CD14-positive monocyte (primary cell): ENCODE measurements at regions not wholly inside any gene's neighbourhood (a gene's known extent, or its start where the extent isn't known, plus 50 kb on each side); places are given as distances from the start of the nearest gene placed in this dataset.

Experiments used
- DNase-seq, 3 donors: peaks; one replicate each; pipeline ENCODE4 v3.0.0-alpha.2; 2011 to 2022
- H2AFZ ChIP-seq: 2 replicates; pipeline ENCODE4 v1.6.0; 2012; ENCODE audit warnings: mild to moderate bottlenecking, low read depth, low read length, inconsistent platforms; ENCODE audit not compliant: insufficient read depth, poor library complexity, severe bottlenecking
- H3K27ac ChIP-seq, 2 donors: 1 replicate in 1 of 2; 2 replicates in 1 of 2; pipeline ENCODE4 v1.5.1; 2012 to 2013; ENCODE audit warnings: low read length in 2 of 2, control low read depth in 1 of 2, inconsistent platforms in 1 of 2, low read depth in 1 of 2, mild to moderate bottlenecking in 1 of 2
- H3K27me3 ChIP-seq, 2 donors: one replicate each; pipeline versions ENCODE4 v1.6.0 to v1.6.1; 2011 to 2013; ENCODE audit warnings: low read length in 2 of 2; ENCODE audit not compliant: control insufficient read depth in 2 of 2, insufficient read depth in 2 of 2
- H3K36me3 ChIP-seq, 2 donors: replicated peaks in 1 of 2; 1 replicate in 1 of 2; 2 replicates in 1 of 2; pipeline versions ENCODE4 v1.5.1 to v1.6.1; 2012 to 2013; ENCODE audit warnings: low read length in 2 of 2, control low read depth in 1 of 2, inconsistent platforms in 1 of 2, mild to moderate bottlenecking in 1 of 2; ENCODE audit not compliant: insufficient read depth in 2 of 2, control insufficient read depth in 1 of 2
- H3K4me1 ChIP-seq, 2 donors: 1 replicate in 1 of 2; 2 replicates in 1 of 2; pipeline versions ENCODE4 v1.5.1 to v1.6.1; 2012 to 2013; ENCODE audit warnings: low read length in 2 of 2, control low read depth in 1 of 2, inconsistent platforms in 1 of 2, mild to moderate bottlenecking in 1 of 2, moderate library complexity in 1 of 2; ENCODE audit not compliant: insufficient read depth in 2 of 2, control insufficient read depth in 1 of 2
- H3K4me2 ChIP-seq: replicated peaks from 2 replicates; pipeline ENCODE3; 2012; ENCODE audit warnings: low read length, moderate library complexity, mild to moderate bottlenecking; ENCODE audit not compliant: poor library complexity, severe bottlenecking; ENCODE audit errors: extremely low read depth
- H3K4me3 ChIP-seq, 3 experiments: fragments of 200-600 bp in 1 of 3; sonication (generic) in 1 of 3; replicated peaks in 1 of 3; 1 replicate in 2 of 3; 2 replicates in 1 of 3; pipeline ENCODE4 v1.5.1; 2011 to 2013; ENCODE audit warnings: low read length in 3 of 3, mild to moderate bottlenecking in 3 of 3, control low read depth in 2 of 3, low read depth in 2 of 3, inconsistent platforms in 1 of 3, moderate library complexity in 1 of 3
- H3K79me2 ChIP-seq: 2 replicates; pipeline ENCODE4 v1.6.0; 2012; ENCODE audit warnings: mild to moderate bottlenecking, control low read depth, inconsistent platforms, low read length, moderate library complexity; ENCODE audit not compliant: insufficient read depth
- H3K9ac ChIP-seq: 2 replicates; pipeline ENCODE4 v1.6.0; 2017; ENCODE audit warnings: low read length, mild to moderate bottlenecking; ENCODE audit not compliant: insufficient read depth, poor library complexity, severe bottlenecking
- H3K9me3 ChIP-seq, 2 donors: replicated peaks in 1 of 2; 1 replicate in 1 of 2; 2 replicates in 1 of 2; pipeline versions ENCODE4 v1.5.1 to v1.6.1; 2012 to 2013; ENCODE audit warnings: low read length in 2 of 2, control low read depth in 1 of 2; ENCODE audit not compliant: control insufficient read depth in 1 of 2, insufficient read depth in 1 of 2
- H4K20me1 ChIP-seq: 2 replicates; pipeline ENCODE4 v1.6.0; 2012; ENCODE audit warnings: mild to moderate bottlenecking, low read length, control low read depth, moderate library complexity; ENCODE audit not compliant: insufficient read depth
- H3K27ac Mint-ChIP-seq, 7 donors: one replicate each; pipeline ENCODE4 v1.8.0; 2020; ENCODE audit warnings: mild to moderate bottlenecking in 7 of 7, mixed read lengths in 7 of 7, moderate library complexity in 6 of 7, inconsistent platforms in 2 of 7
- H3K27me3 Mint-ChIP-seq, 3 donors: one replicate each; pipeline ENCODE4 v1.8.0; 2021 to 2022; ENCODE audit warnings: low read depth in 3 of 3, mild to moderate bottlenecking in 3 of 3, mixed read lengths in 3 of 3, moderate library complexity in 3 of 3, inconsistent platforms in 1 of 3
- H3K36me3 Mint-ChIP-seq, 2 donors: one replicate each; pipeline ENCODE4 v1.8.0; 2020; ENCODE audit warnings: mixed read lengths in 2 of 2, inconsistent platforms in 1 of 2, mild to moderate bottlenecking in 1 of 2
- H3K4me1 Mint-ChIP-seq: one replicate; pipeline ENCODE4 v1.8.0; 2020; ENCODE audit warnings: mild to moderate bottlenecking, mixed read lengths
- H3K4me3 Mint-ChIP-seq, 2 donors: one replicate each; pipeline ENCODE4 v1.8.0; 2020; ENCODE audit warnings: mild to moderate bottlenecking in 2 of 2, mixed read lengths in 2 of 2, moderate library complexity in 1 of 2
- H3K9me3 Mint-ChIP-seq, 7 donors: one replicate each; pipeline ENCODE4 v1.8.0; 2020 to 2022; ENCODE audit warnings: mixed read lengths in 7 of 7, mild to moderate bottlenecking in 6 of 7, moderate library complexity in 6 of 7, inconsistent platforms in 2 of 7
- WGBS: methylation state at CpG from one replicate; pipeline ENCODE4 v1.1.5; 2013; ENCODE audit warnings: missing lambda C conversion rate; ENCODE audit not compliant: insufficient coverage; 5-methylcytosine and 5-hydroxymethylcytosine counted together
- intact Hi-C, 2 donors: fragments of 100-400 bp; cut with micrococcal nuclease; formaldehyde crosslinking; loops; one replicate each; pipeline versions ENCODE4 v1.15.0 to v1.15.1; 2023
- TF ChIP-seq, protein P1 (sequence below): fragments of 200-600 bp; IDR thresholded peaks from one replicate; pipeline ENCODE4 v1.8.0; 2022; ENCODE audit warnings: antibody characterized with exemption, mild to moderate bottlenecking

DNA sequence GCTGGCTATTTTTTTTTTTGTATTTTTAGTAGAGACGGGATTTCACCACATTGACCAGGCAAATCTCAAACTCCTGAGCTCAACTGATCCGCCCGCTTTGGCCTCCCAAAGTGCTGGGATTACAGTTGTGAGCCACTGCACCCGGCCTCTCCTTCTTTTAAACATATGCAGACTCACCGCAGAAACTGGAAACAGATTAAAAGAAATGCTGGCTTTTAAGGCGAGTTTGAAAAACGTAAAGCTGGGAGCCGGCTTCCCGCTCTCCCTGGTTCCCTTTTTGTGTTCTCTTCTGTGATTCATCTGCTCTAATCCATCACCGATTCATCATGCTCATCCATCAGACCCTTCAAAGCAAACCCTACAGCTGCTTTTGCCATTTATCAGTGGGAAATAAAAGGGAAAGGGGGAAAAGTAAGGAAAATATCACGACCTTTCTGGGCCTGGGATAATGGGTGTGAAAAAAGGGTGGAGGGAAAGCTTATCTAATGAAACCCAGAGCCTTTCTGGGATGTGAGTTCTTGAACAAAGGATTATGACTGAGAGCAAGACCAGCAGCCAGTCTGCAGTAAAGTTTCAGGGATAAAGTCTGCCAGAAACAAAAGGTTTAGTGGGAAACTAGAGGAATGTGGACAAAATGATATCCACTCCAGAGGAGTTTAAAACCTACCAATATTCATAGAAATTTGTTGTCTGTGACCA lies 92.3 kb upstream of the LRIG1 start:
- Histone ChIP-seq H3K9me3 (no peaks in the 10 kb centered on the region), H3K4me1 (peaks cover 0 to 2% of the 10 kb centered on the region in 2 donors), H3K4me3 (no peak overlapping the region), H2AFZ (no peak overlapping the region), H3K36me3 (no peaks in the 10 kb centered on the region), H4K20me1 (no peaks in the 10 kb centered on the region), H3K27me3 (no peaks in the 10 kb centered on the region), H3K79me2 (no peaks in the 10 kb centered on the region), H3K27ac (no peak overlapping the region), H3K4me2 (no peak overlapping the region), H3K9ac (no peak overlapping the region)
- Mint-ChIP-seq H3K4me3 (no peak overlapping the region), H3K27me3 (peaks cover 4 to 14% (median 9%) of the 10 kb centered on the region in 3 donors), H3K27ac (no peak overlapping the region), H3K36me3 (no peaks in the 10 kb centered on the region), H3K4me1 (peaks cover 13% of the 10 kb centered on the region), H3K9me3 (peaks cover 0 to 5% (median 2%) of the 10 kb centered on the region in 7 donors)
- TF ChIP-seq, protein P1, sequence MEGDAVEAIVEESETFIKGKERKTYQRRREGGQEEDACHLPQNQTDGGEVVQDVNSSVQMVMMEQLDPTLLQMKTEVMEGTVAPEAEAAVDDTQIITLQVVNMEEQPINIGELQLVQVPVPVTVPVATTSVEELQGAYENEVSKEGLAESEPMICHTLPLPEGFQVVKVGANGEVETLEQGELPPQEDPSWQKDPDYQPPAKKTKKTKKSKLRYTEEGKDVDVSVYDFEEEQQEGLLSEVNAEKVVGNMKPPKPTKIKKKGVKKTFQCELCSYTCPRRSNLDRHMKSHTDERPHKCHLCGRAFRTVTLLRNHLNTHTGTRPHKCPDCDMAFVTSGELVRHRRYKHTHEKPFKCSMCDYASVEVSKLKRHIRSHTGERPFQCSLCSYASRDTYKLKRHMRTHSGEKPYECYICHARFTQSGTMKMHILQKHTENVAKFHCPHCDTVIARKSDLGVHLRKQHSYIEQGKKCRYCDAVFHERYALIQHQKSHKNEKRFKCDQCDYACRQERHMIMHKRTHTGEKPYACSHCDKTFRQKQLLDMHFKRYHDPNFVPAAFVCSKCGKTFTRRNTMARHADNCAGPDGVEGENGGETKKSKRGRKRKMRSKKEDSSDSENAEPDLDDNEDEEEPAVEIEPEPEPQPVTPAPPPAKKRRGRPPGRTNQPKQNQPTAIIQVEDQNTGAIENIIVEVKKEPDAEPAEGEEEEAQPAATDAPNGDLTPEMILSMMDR = no peak
- 90% methylated on average over 5 of the region's 11 CpGs for WGBS
- DNase-seq = no peak
- intact Hi-C loops = no loop called here

DNA sequence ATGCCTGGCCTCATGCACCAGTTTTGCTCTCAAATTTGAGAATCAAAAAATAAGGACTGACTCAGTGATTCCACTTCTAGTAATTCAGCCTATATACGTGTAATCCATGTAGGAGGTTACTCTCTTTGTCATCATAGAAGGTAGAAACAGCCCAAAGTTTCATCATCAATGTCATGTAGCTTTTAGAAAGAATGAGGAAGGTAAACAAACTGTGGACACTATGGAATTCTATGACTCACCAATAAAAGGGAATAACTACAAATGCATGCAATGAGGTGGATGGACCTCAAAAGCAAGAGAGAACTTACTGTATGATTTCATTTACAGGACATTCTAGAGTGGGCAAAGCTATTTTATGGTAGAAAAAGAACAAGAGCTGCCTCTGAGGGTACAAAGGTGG lies 93.2 kb upstream of the LRIG1 start:
- H3K27ac Mint-ChIP-seq = no peak overlapping the region
- no peak for DNase-seq
- peaks cover 13% of the 10 kb centered on the region for H3K4me1 Mint-ChIP-seq
- intact Hi-C loops = no loop called here
- no peak overlapping the region for H3K4me3 Mint-ChIP-seq
- TF ChIP-seq, protein P1 = no peak
- no peaks in the 10 kb centered on the region for H3K36me3 Mint-ChIP-seq
- no CpG with 5 or more reads among the region's 1 CpG for WGBS
- no peaks in the 10 kb centered on the region for H3K9me3 ChIP-seq
- no peak overlapping the region for H3K27ac ChIP-seq
- H3K4me1 ChIP-seq = peaks cover 0 to 2% of the 10 kb centered on the region in 2 donors
- peaks cover 0 to 5% (median 2%) of the 10 kb centered on the region in 7 donors for H3K9me3 Mint-ChIP-seq
- H3K9ac ChIP-seq = no peak overlapping the region
- no peak overlapping the region for H3K4me2 ChIP-seq
- no peaks in the 10 kb centered on the region for H3K79me2 ChIP-seq
- H4K20me1 ChIP-seq = no peaks in the 10 kb centered on the region
- H3K36me3 ChIP-seq = no peaks in the 10 kb centered on the region
- H3K27me3 Mint-ChIP-seq = peaks cover 4 to 14% (median 9%) of the 10 kb centered on the region in 3 donors
- H2AFZ ChIP-seq = no peak overlapping the region
- H3K27me3 ChIP-seq = no peaks in the 10 kb centered on the region
- H3K4me3 ChIP-seq = no peak overlapping the region
